Stromal cell of bone marrow (primary cell): ENCODE measurements at regions not wholly inside any gene's neighbourhood (a gene's known extent, or its start where the extent isn't known, plus 50 kb on each side); places are given as distances from the start of the nearest gene placed in this dataset.
"Not testable (repeated sequence)": the region's sequence is repeated elsewhere in the genome, so short reads cannot be mapped to it uniquely, and the experiment has no call there.

Experiments
- DNase-seq: peaks from one replicate; pipeline ENCODE4 v3.0.0-alpha.2; 2012; ENCODE audit warnings: low read depth

DNA sequence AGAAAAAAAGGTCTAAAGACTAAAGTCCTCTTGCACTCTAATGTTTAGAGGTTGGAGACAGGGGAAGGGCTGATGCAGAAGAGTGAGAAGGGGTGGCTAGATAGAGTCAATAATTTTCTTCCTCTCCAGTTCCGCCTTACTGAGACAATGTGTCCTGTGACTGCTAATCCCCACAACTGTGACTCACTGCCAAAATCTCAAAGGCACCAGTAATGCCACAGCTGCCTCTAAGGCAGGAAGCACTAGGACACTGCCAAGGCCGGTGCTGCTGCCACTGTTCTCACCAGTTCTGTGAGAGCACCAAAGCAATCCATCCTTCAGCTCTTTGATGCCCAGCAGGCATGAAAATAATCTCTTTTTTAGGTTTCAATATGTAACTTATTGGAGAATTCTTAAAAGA, 701.9 kb upstream of the MAP3K7 start:
- DNase-seq: no peak

DNA sequence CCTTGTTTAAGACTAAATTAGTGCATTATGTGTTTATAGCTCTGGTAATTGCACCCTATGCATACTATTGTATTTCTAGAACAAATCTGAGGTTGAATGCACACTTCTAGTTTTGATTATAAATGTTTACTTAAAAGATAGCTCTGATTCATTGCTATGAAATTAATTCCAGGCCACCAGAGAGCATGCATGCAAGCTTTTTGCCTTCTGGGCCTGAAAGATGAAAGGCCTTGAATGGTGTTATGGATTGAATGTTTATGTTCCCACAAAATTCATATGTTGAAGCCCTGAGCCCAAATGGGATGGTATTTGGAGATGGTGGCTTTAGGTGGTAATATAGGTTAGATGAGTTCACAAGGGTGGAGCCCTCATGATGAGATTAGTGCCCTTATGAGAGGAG, 695.0 kb upstream of the MAP3K7 start:
- DNase-seq: no peak

DNA sequence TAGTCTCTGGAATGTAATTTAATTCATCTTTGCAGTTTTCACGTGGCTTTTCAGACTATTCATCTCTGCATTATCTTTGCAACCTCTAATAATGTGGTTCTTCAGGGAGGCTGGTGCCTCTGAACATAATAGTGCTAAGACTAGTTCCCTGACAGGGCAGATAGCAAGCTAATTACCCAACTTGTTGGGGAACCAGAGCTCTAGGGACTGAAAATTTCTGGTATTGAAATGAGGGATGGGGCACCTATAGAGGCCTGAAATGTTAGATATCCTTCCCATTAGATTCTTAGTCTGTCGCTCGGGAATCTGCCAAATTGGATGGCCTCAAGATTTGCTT, 693.6 kb upstream of the MAP3K7 start:
- DNase-seq: no peak

DNA sequence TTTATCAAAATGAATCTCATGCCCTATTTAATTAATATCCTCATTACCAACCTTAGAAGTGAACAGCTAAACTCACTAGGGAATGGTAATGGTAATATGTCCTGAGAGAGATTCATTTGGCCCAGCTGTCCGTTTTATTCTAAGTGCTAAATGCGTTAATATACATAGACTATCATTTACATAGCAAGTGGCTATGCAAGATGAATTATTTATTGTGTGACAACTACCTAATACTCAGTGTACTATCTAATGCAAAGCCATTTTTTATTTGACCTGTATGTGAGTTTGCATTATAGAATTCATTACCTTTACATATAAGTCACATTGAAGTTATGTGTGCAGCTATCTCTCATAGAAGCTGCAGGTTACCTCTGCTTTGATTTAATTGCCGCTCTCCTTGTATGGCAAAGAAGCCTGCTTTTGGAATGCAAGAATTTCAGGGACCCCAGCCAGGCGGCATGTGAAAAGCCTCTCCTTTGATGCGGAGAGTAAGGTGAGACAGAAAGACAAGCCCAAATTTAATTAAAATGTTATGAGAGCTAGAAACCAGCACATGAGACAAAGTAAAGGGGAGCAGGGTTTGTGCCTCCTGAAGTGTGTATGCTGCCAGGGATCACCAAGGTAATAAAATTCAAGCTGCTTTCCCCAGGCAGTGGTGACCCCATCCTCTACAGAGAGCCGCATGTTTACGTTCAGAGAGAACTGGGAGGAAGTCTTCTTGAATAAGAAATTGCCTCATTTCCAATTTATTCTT, 693.0 kb upstream of the MAP3K7 start:
- no peak for DNase-seq

DNA sequence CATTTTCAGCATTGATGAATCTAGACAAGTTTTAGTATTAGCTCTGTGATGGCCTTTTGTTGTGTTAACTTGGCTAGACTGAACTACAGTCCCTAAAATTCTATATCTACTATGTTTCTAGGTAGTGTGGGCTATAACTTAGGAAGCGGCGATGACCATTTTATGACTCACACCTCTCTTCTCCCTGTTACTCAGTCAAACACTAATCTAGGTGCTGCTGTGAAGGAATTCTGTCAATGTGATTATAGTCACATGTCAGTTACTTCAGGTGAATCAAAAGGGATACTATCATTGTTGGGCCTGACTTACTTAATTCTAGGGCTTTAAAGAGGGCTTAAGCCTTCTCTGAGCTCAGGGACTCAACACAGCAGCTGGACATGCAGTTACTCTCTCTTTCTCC, 691.5 kb upstream of the MAP3K7 start:
- DNase-seq: no peak

DNA sequence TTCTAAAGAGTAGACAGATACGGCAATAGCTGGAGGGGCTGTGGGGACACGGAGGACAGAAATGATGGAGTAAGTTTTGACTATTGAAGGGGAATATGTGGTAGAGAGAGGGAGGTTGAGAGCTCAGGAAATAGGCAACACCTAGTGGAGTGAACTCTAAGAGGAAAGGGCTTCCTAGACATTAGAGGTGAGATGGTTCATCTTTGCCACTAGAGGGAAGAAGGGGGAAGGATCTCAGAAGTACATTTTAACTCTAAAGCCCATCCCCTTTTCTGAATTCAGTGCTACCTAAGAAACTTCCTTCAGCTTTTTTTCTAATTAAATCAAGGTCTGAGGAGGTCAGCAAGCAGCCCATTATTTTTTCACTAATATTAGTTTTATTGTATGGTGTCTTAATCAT, 689.4 kb upstream of the MAP3K7 start:
- no peak for DNase-seq

DNA sequence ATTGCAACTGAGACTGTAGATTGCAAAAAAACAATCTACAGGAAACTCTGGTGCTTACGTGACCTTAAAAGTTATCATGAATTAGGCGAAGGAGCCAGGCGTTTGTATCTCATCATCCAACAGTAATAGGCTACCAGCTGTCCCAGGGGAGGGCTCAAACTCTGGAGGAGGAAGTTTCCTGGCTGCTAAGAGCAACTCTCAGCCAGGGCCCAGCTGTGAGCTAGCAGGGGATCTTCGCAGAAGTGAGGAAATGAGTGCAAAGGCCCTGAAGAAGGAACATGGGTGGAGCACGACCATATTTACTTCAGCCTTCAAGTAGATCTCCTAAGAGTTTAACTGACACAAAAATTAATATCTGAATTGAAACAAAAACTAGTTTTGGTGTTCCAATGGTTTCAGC, 686.9 kb upstream of the MAP3K7 start:
- no peak for DNase-seq

DNA sequence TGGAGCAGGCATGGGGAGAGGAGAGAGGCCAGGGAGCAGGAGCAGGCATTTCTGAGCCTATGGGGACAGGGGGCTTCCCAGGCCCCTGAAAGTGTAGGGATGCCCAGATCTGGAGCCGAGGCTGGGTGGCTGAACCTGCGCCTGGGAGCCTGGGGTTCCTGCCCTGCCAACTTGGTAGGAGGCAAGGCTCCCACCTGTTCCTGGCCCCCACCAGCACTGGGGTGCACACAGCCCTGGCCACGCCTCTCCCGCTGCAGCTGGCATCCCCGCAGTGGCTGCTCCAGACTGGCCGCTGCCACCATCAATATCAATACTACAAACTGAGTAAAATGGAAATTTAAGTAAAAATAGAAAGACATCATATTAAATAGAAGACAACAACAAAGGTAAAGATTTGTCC, 684.9 kb upstream of the MAP3K7 start:
- no peak for DNase-seq

DNA sequence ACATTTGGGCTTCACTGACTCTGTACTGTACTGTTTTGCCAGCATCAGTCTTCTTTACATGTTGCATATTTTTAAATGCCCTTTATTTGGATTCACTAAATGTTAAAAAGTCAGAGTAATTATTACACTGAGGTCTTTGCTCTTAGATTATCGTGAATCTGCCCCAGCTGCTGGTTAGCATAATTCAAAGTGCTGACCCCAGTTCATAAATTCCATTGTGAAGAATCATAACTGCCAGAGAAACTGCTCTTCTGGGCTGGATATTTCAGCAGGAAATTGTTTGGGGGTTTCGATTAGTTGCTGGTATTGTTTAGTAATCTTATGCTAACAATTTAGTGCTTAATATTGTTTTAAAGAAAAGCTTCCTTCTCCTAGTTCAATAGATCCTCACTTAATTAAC, 682.1 kb upstream of the MAP3K7 start:
- DNase-seq: no peak

DNA sequence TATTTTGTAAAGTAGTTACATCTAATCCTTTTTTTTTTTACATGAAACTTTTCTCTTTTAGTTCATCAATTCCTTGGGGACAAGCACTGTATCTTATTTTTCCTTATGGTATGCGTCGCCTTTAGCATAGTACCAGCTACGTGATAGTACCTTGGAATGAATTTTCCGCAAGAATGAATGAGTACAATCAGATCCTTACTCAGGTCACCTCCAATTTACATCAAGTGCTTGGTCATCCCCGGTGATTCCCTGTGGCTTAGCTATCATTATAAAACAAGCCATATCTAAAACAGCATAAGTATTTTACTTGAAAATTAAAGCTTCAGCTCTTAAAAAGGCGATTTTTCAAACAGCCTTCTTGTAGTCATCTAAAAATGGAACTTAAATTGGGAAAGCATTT, 680.4 kb upstream of the MAP3K7 start:
- DNase-seq: no peak

DNA sequence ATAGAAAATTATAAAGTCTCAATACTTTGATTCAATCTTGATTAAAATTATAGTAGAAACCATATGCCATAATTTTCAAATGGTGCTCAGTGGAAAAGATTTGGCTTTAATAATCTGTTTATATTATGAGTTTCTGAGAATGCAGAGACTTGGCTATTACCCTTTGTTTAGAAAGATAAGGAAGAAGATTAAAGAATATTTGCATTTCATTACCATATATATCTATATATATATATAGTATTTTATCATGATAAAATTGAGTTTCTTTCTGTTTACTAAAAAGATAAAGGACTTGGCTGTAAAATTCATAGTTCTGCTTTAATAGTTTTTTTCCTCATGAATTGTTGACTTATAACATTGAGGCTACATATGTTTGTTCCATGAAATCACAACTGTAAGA, 679.3 kb upstream of the MAP3K7 start:
- no peak for DNase-seq

DNA sequence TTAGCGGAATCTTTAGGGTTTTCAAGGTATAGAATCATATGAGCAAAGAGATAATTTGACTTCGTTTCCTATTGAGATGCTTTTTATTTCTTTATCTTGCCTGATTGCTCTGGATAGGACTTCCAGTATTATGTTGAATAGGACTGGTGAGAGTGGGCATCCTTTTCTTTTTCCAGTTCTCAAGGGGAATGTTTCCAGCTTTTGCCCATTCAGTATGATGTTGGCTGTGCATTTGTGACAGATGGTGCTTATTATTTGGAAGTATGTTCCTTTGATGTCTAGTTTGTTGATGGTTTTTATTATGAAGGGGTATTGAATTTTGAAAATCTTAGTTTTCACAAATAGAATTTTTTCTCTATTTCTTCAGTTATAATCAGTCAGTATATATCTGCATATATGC, 656.6 kb upstream of the MAP3K7 start:
- no peak for DNase-seq

DNA sequence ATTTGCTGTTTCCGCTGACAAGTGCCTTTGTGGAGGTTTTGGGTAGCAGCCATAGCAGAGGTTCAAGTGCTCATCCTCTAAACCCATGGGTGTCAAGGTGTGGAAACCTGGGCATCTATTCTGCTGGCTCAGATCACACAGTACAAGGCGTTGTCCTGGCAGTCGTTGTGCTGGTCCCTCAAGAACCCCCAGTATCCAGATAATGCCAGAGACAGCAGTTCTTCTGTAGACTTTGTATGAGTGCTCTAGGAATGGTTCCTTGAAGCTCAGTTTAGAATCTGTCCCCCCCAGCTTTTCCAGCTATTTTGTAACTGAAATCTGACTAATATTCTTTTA, 655.7 kb upstream of the MAP3K7 start:
- DNase-seq: no peak

DNA sequence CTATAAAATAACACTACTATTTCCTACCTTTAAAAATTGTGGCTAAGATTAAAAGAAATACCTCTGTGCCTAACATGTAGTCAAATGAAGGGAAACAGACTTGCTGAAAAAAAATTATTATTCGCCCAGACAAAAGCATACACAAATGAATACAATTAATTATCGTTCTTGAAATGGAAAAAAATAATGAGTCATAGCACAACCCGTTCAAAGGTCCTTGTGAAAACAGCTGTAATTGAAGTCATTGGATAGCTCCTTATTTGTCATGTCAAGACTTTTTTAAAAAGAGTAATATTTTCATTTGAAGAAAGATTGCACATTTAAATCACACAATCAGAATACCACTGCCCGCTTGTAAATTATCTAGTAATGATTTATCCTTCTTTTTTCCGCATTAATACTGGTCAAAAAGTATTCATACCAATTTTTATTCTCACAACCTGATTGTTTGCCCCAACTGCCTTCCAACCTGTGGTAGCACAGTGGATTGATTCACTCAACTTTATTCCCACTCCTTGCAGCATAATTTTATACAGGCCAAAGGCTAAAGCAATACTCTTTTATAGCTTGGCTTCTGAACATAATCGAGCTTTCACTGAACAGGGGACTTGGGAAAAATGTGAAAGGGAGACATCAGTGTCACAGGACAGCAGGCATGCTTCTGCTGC, 655.2 kb upstream of the MAP3K7 start:
- DNase-seq: no peak

DNA sequence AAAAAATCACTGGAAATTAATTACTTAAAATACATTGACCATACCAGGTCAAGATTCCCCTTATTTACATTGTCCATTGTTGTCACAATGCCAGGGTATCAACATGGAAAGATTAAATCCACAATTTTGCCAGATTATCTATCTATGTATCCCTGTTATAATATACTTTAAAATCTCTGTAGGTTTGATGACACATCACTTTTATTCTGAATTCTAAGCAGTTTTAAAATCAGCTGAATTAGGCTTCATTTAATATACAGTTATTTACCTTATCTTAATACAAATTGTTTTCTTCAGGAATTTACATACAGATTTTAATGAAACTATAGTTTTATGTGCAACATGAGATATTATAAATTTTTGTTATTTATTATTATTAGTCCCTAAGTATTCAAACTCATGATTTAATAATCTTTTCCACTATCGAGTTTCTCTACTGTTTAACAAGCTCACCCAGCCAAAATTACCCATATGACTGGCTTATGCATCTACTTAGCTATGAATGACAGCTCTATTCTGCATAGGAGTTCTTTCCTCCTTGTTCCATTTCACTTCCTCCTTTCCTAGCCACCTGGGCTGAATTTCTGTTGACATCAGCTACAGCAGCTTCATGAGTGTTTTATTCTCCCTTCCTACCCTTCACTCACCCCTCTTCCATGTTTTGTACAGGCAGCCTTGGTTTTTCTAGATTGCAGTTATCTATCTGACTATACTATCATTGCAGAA, 654.2 kb upstream of the MAP3K7 start:
- DNase-seq: no peak

DNA sequence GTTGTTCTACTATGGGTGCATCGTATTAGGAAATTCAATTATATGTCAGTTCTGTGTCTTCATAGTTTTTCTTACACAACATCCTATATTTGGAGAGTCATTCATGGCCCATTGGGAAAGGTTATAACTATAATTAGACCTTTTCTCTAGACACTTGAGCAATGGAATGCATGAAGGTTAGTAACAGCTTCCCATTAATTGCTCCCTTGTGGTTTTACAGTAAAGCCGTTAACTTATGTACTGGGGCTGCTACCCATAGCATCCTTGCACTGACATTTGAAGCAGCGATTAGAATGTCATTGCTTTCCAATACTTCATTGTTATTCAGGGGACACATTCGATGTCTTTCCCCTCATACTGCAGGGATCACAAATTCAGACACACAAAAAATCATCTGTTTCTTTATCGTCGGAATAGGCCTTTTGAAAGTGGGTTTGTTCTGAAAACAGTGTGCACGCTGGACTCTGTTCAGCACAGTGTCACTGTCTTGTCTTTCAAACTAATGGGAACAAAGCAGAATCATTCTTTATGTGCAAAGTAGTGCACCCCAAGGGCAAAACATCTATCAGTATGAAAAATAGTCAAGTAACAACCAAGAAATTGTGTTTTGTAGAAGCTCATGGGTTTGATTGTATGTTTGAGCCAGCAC, 634.3 kb upstream of the MAP3K7 start:
- DNase-seq: no peak

DNA sequence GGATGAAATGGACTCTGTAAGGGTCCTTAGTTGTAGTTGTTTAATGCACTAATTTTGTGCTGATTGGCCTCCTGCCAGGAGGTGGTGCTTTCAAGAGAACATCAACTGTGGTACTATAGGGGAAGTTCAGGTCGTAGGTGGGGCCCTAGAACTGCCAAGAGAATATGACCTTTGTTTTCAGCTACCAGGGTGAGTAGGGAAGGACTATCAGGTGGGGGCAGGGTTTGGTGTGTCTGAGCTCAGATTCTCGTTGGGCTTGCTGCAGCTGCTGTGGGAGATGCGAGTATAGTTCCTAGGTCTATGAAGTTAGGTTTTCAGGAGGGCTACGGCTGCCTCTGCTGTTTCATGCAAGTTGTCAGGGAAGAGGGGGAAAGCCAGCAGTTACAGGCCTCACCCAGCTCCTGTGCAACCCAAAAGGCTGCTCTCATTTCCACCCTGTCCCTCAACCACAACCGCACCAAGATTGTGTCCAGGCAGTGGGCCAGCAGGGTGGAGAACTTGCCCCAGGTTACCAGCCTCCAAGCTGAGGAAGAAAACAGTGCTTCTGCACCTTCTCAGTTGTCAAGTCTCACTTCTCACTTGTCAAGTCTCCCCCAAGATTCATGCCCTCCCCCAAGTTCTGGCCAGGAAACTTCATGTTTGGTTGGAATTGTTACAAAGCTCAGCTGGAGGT, 626.5 kb upstream of the MAP3K7 start:
- DNase-seq: no peak

DNA sequence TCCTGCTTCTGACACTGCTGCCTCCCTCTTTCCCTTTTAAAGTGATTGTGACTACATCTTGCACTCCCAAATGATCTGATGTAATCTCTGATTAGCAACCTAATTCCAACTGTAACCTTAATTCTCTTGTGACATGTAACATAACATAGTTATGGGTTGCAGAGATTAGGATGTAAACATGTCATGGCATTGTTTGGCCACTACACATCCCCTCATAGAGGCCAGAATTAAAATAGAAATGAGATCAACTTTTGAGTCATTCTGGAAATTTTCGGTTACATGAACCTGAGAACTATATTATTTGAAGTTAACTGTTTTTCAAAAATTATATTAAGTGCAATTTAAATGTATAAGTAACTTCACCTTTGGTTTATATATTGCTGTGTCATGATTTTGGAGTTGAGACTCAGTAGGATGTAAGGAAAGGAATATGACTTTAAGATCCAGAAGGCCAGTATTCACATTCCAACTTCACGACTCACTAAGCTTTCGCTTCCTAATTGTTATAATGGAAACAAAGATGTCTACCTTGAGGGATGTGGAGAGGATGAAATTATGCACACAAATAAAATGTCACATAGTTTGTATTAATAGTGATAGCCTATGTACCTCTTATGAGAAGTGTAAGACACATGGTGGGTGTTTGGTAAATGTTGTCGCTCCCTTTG, 611.9 kb upstream of the MAP3K7 start:
- no peak for DNase-seq

DNA sequence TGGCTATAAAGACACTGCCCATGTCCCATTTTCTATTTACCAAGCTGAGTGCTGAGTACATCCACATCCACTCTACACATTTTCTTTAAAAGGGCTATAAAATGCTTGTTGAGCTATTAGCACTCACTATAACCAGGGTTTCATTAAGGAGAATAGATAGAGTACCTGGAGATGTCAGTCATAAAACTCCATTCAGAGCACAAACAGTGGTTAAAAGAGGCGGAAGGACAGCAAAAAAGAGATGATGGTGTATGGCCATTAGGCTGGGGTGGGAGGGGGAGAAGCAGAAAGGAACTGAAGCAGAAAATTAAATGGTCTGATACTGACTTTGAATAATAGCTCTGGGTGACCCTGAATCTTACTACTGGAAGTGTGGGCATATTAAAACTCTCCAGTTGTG, 609.9 kb upstream of the MAP3K7 start:
- DNase-seq: no peak

DNA sequence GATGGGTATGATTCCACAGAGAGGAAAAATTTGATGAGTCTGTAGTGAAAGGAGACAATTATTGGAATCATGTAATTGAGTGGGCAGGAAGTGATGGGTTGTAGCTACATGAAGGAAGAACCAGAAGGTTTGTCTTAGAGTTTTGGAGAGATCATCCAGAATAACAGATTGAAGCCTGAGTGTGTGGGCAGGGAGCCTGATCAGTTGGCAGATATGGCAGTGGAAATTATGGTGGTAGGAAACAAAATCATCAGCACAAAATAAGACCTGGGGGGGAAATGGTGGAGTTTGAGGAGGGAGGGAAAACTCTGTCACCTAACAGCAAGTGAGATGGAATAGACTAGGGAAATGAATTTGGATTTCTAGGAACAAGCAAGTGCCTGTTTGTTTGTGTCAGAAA, 606.6 kb upstream of the MAP3K7 start:
- no peak for DNase-seq

DNA sequence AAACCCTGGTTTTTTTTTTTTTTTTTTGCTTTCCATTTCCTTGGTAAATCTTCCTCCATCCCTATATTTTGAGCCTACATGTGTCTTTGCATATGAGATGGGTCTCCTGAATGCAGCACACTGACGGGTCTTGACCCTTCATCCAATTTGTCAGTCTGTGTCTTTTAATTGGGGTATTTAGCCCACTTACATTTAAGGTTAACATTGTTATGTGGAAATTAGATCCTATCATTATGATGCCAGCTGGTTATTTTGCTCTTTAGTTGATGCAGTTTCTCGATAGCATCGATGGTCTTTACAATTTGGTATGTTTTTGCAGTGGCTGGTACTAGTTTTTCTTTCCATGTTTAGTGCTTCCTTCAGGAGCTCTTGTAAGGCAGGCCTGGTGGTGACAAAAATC, 603.2 kb upstream of the MAP3K7 start:
- not testable (repeated sequence) for DNase-seq

DNA sequence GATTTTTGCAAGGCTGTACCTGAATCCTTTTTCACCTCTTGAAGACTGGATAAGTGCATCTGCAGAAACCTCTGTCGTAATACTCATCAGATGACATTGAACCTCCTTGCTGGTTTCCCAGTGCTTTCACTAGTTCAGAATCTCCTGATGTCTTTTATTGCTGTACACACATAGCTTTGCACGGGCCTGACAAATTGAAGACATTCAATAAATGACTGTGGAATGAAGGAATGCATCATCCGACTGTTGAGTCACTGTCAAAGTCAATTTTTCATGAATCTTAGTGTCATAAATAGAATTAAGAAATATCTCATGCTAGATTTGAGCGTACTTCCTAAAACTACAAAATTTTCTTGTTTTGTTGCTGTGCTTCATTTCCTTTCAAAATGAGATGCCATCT, 598.2 kb upstream of the MAP3K7 start:
- DNase-seq: no peak
